Spinal cord (tissue), 9 donors: ENCODE measurements at regions not wholly inside any gene's neighbourhood (a gene's known extent, or its start where the extent isn't known, plus 50 kb on each side); places are given as distances from the start of the nearest gene placed in this dataset.

Source experiments
- DNase-seq, 6 donors: peaks; one replicate each; pipeline versions ENCODE4 v3.0.0 to v3.0.0-alpha.2; 2013 to 2015; ENCODE audit warnings: low spot score in 6 of 6, low read depth in 4 of 6
- H3K27ac ChIP-seq: one replicate; pipeline ENCODE4 v1.5.1; 2013; ENCODE audit warnings: low read depth, low read length, control low read depth
- H3K27me3 ChIP-seq: one replicate; pipeline ENCODE4 v1.6.1; 2013; ENCODE audit warnings: low read length; ENCODE audit not compliant: control insufficient read depth, insufficient read depth
- H3K36me3 ChIP-seq: one replicate; pipeline ENCODE4 v1.6.1; 2013; ENCODE audit warnings: low read length; ENCODE audit not compliant: control insufficient read depth, insufficient read depth
- H3K4me1 ChIP-seq: one replicate; pipeline ENCODE4 v1.6.1; 2013; ENCODE audit warnings: low read length; ENCODE audit not compliant: control insufficient read depth, insufficient read depth
- H3K4me3 ChIP-seq: one replicate; pipeline ENCODE4 v1.5.1; 2013; ENCODE audit warnings: low read depth, low read length, control low read depth
- H3K9me3 ChIP-seq: one replicate; pipeline ENCODE4 v1.6.1; 2013; ENCODE audit warnings: low read length; ENCODE audit not compliant: control insufficient read depth, insufficient read depth
- WGBS: methylation state at CpG from one replicate; pipeline ENCODE4 v1.1.5; 2013; ENCODE audit warnings: missing lambda C conversion rate; ENCODE audit not compliant: insufficient coverage; 5-methylcytosine and 5-hydroxymethylcytosine counted together
- donor health status: healthy.

DNA sequence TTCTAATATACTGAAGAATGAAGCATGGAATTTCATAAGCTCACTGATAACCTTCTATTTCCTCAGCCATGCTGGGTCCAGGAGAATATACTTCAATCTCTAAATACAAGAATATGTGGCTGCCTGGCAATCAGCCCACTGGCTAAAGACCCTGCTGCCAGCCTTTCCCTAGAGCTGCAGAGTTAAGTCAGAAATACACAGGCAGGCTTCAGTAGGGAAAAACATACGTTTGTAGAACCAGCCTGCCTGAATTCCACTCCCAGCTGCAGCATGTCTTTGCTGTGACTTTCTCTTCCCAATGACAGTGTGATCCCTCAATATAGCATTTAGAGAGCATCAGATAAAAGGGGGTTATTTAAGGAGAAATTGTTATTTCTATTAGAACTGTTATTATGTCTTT lies 289.1 kb downstream of the PCDH19 start:
- no peaks in the 10 kb centered on the region for H3K9me3 ChIP-seq
- no peak overlapping the region for H3K27ac ChIP-seq
- no peaks in the 10 kb centered on the region for H3K36me3 ChIP-seq
- H3K4me3 ChIP-seq: no peak overlapping the region
- DNase-seq: peak in 4 of 6 donors; percentile 6 to 69 (median 35)
- H3K27me3 ChIP-seq: peaks cover 3% of the 10 kb centered on the region
- no peaks in the 10 kb centered on the region for H3K4me1 ChIP-seq
- no CpG with 5 or more reads among the region's 1 CpG for WGBS

DNA sequence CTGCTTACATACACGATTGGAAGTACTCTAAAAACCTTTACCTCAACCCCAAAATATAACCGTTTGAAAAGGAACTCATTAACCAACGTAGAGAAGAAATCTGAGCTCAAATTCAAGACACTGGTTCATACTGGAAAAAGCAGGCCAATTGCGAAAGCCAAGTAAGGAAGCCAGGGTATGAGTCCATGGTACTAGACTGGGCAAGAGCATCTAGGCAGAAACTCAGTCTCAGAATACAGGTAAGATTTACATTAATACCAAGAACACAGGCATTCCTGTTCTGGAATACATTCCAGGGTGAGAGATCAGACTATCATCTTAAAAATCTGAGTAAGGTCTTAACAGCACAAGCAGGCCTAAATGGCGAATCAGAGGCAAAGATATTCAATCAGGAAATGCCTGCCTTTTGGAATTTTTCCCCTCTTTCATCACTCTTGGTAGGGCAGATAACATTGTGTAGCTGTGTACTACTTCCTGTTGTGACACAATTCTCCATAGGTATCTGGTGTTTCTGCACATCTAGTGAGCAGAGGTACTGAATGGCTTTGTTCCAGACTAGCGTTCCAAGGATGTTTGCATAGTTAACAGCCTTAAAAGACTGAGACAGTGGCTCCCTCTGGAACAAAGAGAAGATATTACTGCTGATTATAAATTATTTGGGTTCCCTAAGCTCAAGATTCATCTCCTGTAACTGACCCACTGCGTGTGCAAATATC lies 311.3 kb downstream of the PCDH19 start:
- no peak for DNase-seq
- Histone ChIP-seq H3K9me3 (no peaks in the 10 kb centered on the region), H3K27ac (no peak overlapping the region), H3K4me3 (no peak overlapping the region), H3K27me3 (no peaks in the 10 kb centered on the region), H3K4me1 (no peaks in the 10 kb centered on the region), H3K36me3 (no peaks in the 10 kb centered on the region)
- 58% methylated on average over 3 of the region's 7 CpGs for WGBS

DNA sequence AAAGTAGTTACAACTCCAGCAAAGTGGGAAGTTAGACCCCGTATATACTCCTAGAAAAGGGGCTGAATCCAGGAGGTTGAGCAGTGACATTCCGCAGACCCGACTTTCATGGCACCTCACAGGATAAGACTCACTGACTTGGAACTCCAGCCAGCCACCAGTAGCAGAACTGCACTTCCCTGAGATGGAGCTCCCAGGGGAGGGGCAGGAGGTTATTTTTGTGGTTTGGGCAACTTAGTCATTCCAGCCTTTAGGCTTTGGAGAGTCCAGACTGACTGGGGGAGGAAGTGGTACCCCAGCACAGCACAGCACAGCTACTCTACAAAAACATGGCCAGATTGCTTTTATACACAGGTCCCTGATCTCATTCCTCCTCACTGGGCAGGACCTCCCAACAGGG lies 319.1 kb downstream of the PCDH19 start:
- DNase-seq: no peak
- H3K27ac ChIP-seq: no peak overlapping the region
- no peak overlapping the region for H3K4me3 ChIP-seq
- H3K36me3 ChIP-seq: no peaks in the 10 kb centered on the region
- no peaks in the 10 kb centered on the region for H3K27me3 ChIP-seq
- peaks cover 2% of the 10 kb centered on the region for H3K9me3 ChIP-seq
- 83% methylated on average over 1 of the region's 3 CpGs for WGBS
- H3K4me1 ChIP-seq: no peaks in the 10 kb centered on the region

DNA sequence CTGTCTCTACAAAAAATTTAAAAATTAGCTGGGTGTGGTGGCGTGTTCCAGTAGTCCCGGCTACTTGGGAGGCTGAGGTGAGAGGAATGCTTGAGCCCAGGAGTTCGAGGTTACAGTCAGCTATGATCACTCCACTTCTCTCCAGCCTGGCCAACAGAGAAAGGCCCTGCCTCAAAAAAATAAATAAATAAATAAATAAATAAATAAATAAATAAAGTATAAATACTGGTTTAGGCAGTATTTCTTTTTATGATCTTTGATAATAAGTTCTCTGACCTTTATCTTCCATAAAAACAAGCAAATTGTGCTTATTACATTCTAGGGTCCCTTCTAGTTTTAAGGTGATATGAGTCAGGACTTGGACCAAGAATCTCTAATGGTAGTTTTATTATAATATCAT lies 320.3 kb downstream of the PCDH19 start:
- no peaks in the 10 kb centered on the region for H3K4me1 ChIP-seq
- no CpG with 5 or more reads among the region's 3 CpGs for WGBS
- no peak overlapping the region for H3K4me3 ChIP-seq
- no peak for DNase-seq
- no peaks in the 10 kb centered on the region for H3K36me3 ChIP-seq
- H3K9me3 ChIP-seq: peaks cover 2% of the 10 kb centered on the region
- no peak overlapping the region for H3K27ac ChIP-seq
- no peaks in the 10 kb centered on the region for H3K27me3 ChIP-seq

DNA sequence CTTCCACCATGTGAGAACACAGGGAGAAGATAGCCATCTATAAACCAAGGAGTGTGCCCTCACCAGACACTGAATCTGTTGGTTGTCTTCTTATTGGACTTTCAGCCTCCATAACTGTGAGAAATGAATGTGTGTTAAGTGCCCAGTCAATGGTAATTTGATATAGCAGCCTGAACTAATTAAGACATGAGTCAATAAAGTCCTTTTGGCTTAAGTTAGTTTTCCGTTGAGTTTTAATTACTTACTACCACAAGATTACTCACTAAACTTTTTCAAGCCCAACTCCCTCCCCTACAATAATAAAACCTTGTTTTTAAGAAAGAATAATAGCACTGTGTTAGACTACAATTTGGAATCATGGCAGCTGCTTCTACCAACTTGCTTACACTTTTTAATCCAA lies 324.2 kb downstream of the PCDH19 start:
- H3K36me3 ChIP-seq: no peaks in the 10 kb centered on the region
- no peak overlapping the region for H3K27ac ChIP-seq
- WGBS: no CpG with 5 or more reads among the region's 1 CpG
- H3K9me3 ChIP-seq: no peaks in the 10 kb centered on the region
- H3K4me3 ChIP-seq: no peak overlapping the region
- H3K4me1 ChIP-seq: no peaks in the 10 kb centered on the region
- H3K27me3 ChIP-seq: no peaks in the 10 kb centered on the region
- no peak for DNase-seq

DNA sequence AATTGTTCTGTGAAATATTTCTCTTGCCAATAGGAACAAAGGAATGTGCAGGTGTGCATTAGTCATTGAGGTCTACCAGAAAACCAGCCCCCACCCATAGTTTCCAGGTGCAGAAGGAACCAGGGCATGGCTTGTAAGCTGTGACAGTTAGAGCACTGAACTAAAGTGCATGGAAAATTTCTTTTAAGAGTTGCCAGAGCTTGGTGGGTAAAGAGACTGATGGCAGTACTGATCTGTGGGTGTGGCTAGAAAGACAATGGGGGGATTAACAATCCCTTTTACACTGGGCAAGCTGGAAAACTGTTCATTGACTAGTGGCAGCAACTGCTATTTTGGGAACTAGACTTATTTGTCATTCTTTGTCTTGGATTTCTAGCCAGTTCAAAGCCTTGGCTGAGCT lies 326.9 kb downstream of the PCDH19 start:
- H3K9me3 ChIP-seq: no peaks in the 10 kb centered on the region
- no peak overlapping the region for H3K4me3 ChIP-seq
- peak in 3 of 6 donors; percentile 0 to 39 (median 27) for DNase-seq
- H3K4me1 ChIP-seq: no peaks in the 10 kb centered on the region
- no peak overlapping the region for H3K27ac ChIP-seq
- H3K27me3 ChIP-seq: no peaks in the 10 kb centered on the region
- H3K36me3 ChIP-seq: no peaks in the 10 kb centered on the region

- Histone ChIP-seq H3K27me3 (no peaks in the 10 kb centered on the region), H3K9me3 (no peaks in the 10 kb centered on the region), H3K36me3 (no peaks in the 10 kb centered on the region), H3K27ac (no peak overlapping the region), H3K4me1 (no peaks in the 10 kb centered on the region), H3K4me3 (no peak overlapping the region)
- DNase-seq: no peak
Measured at GRCh38 chrX:100081503-100081902, 328.6 kb downstream of the PCDH19 start.

GRCh38 chrX:100076031-100076430 lies 334.0 kb downstream of the PCDH19 start:
- WGBS: no CpG with 5 or more reads among the region's 3 CpGs
- H3K27me3 ChIP-seq: no peaks in the 10 kb centered on the region
- no peaks in the 10 kb centered on the region for H3K4me1 ChIP-seq
- no peaks in the 10 kb centered on the region for H3K9me3 ChIP-seq
- no peak overlapping the region for H3K4me3 ChIP-seq
- H3K36me3 ChIP-seq: no peaks in the 10 kb centered on the region
- no peak overlapping the region for H3K27ac ChIP-seq
- no peak for DNase-seq

DNA sequence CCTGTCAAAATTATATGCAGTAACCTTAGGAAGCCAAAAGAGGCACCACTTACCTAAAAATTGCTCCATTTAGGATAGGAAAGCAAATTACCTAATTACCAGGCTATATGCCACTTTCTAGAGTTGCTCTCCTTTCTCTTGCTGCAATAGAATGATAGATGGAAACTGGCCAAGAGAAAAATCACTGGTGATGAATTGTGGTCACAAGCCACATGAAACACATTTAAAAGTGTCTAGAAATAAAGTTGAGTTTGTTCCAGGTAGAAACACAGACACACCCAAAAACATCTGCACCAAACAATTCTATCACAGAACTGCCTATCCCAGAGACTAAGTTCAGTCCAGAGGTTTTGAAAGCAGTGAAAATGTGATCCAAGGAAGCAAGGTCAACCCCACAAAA lies 337.7 kb downstream of the PCDH19 start:
- Histone ChIP-seq H3K4me1 (no peaks in the 10 kb centered on the region), H3K4me3 (no peak overlapping the region), H3K36me3 (no peaks in the 10 kb centered on the region), H3K9me3 (no peaks in the 10 kb centered on the region), H3K27ac (no peak overlapping the region), H3K27me3 (no peaks in the 10 kb centered on the region)
- DNase-seq: no peak

DNA sequence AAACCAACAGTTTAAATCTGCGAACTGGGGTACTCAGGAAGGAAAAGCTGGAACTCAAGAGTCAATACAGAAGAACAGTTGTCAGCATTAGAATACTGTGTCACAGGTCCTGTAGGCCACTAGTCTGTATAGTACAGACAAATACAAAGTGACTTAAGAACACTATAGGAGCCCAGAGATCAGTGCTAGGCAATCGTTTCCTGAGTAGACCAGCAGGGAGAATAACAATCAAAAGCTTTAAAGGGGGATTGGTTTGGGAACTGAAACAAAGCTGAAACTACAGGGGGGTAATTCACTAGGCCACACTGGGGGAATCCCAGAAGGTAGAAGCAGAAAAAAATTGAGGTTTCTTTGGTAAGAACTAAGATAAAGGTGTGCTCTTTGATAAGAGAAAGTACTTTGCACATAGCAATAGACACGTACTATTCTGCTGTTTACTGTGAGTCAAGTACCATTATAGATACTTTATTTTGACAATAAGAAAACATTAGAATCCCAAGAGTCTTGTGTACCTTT lies 339.7 kb downstream of the PCDH19 start:
- WGBS: 25% methylated on average over 2 of the region's 3 CpGs
- H3K36me3 ChIP-seq: no peaks in the 10 kb centered on the region
- H3K9me3 ChIP-seq: no peaks in the 10 kb centered on the region
- H3K27me3 ChIP-seq: no peaks in the 10 kb centered on the region
- no peak overlapping the region for H3K4me3 ChIP-seq
- no peaks in the 10 kb centered on the region for H3K4me1 ChIP-seq
- H3K27ac ChIP-seq: no peak overlapping the region
- no peak for DNase-seq
